CD4-positive, alpha-beta memory T cell (primary cell): ENCODE measurements at regions not wholly inside any gene's neighbourhood (a gene's known extent, or its start where the extent isn't known, plus 50 kb on each side); places are given as distances from the start of the nearest gene placed in this dataset.

ENCODE experiments used
- CTCF ChIA-PET: fragments of 350-600 bp; sonication (Branson Sonifier 250); formaldehyde crosslinking; loops from one replicate; lab custom pipeline; 2021; ENCODE audit warnings: inconsistent platforms; ENCODE audit not compliant: partially characterized antibody; lab: Charles Lee
- POLR2A ChIA-PET: fragments of 350-600 bp; sonication (Branson Sonifier 250); formaldehyde crosslinking; loops from one replicate; lab custom pipeline; 2021; ENCODE audit not compliant: partially characterized antibody; lab: Charles Lee
- DNase-seq, 5 donors: peaks; one replicate each; pipeline versions ENCODE4 v3.0.0 to v3.0.0-alpha.2; 2020 to 2022; ENCODE audit warnings: mixed read lengths in 1 of 5
- H3K27ac ChIP-seq: one replicate; pipeline ENCODE4 v1.7.0; 2013; ENCODE audit warnings: low read depth, low read length
- H3K27me3 ChIP-seq: 2 replicates; pipeline ENCODE4 v1.7.0; 2013; ENCODE audit warnings: mild to moderate bottlenecking, low read length, moderate library complexity; ENCODE audit not compliant: insufficient read depth
- H3K36me3 ChIP-seq: 2 replicates; pipeline ENCODE4 v1.7.0; 2013; ENCODE audit warnings: mild to moderate bottlenecking, low read length, moderate library complexity; ENCODE audit not compliant: insufficient read depth
- H3K4me1 ChIP-seq: 2 replicates; pipeline ENCODE4 v1.7.0; 2013; ENCODE audit warnings: mild to moderate bottlenecking, low read length, moderate library complexity; ENCODE audit not compliant: insufficient read depth
- H3K4me3 ChIP-seq, 2 donors: one replicate each; pipeline ENCODE4 v1.7.0; 2013; ENCODE audit warnings: low read length in 2 of 2, mild to moderate bottlenecking in 1 of 2
- H3K9me3 ChIP-seq, 2 donors: one replicate each; pipeline ENCODE4 v1.7.0; 2013; ENCODE audit warnings: low read length in 2 of 2, control low read depth in 1 of 2; ENCODE audit not compliant: control insufficient read depth in 1 of 2
- H3K27ac Mint-ChIP-seq, 7 donors: one replicate each; pipeline ENCODE4 v1.8.0; 2020 to 2021; ENCODE audit warnings: mixed read lengths in 7 of 7, mild to moderate bottlenecking in 6 of 7, inconsistent platforms in 3 of 7, moderate library complexity in 3 of 7
- H3K27me3 Mint-ChIP-seq, 2 donors: one replicate each; pipeline ENCODE4 v1.8.0; 2020 to 2021; ENCODE audit warnings: mixed read lengths in 2 of 2
- H3K36me3 Mint-ChIP-seq, 2 donors: one replicate each; pipeline ENCODE4 v1.8.0; 2020 to 2021; ENCODE audit warnings: mixed read lengths in 2 of 2, inconsistent platforms in 1 of 2, mild to moderate bottlenecking in 1 of 2
- H3K4me1 Mint-ChIP-seq, 4 donors: one replicate each; pipeline ENCODE4 v1.8.0; 2020 to 2021; ENCODE audit warnings: mixed read lengths in 4 of 4, mild to moderate bottlenecking in 1 of 4
- H3K4me3 Mint-ChIP-seq, 8 donors: one replicate each; pipeline ENCODE4 v1.8.0; 2020 to 2021; ENCODE audit warnings: mixed read lengths in 8 of 8, mild to moderate bottlenecking in 7 of 8, moderate library complexity in 6 of 8, inconsistent platforms in 3 of 8
- H3K9me3 Mint-ChIP-seq, 8 donors: one replicate each; pipeline ENCODE4 v1.8.0; 2020 to 2021; ENCODE audit warnings: mixed read lengths in 8 of 8, mild to moderate bottlenecking in 5 of 8, inconsistent platforms in 3 of 8, moderate library complexity in 1 of 8
- intact Hi-C: fragments of 100-400 bp; cut with micrococcal nuclease; formaldehyde crosslinking; loops from one replicate; pipeline ENCODE4 v1.15.1; 2023

DNA sequence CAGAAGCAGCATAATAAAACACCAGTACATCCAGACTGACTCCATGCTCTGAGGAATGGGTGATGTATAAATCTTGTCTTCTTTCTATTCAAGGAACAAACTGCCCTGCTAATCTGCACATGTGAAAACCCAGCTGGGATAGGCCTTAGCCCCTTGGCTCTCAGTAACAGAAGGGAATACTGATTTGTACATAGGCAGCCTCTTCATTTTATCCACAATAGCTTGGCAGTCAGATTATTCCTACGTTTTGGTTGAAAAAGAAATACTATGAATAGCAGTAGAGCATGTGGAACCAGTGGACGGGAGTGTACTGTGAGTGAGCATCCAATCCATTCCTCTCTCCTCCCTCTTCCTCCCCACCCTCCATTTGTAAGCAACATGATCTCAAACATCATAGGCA lies 113.5 kb upstream of the ARHGAP5 start:
- ChIA-PET CTCF (interaction anchor here (1.3 kb wide), 1 partner anchor 37 kb away, joined by 4 read pairs; no protein-coding TSS in a partner anchor), POLR2A (no interaction called here)
- H3K27me3 ChIP-seq: no peaks in the 10 kb centered on the region
- Mint-ChIP-seq H3K4me3 (no peak overlapping the region), H3K36me3 (no peaks in the 10 kb centered on the region), H3K9me3 (peaks cover 0 to 6% (median 0%) of the 10 kb centered on the region in 8 donors), H3K27ac (peak overlapping the region in 1 of 7 donors; percentile 10), H3K27me3 (no peaks in the 10 kb centered on the region), H3K4me1 (peaks cover 3 to 14% (median 9%) of the 10 kb centered on the region in 4 donors)
- H3K27ac ChIP-seq: no peak overlapping the region
- H3K36me3 ChIP-seq: no peaks in the 10 kb centered on the region
- no peaks in the 10 kb centered on the region for H3K9me3 ChIP-seq
- no peak overlapping the region for H3K4me3 ChIP-seq
- DNase-seq: no peak
- intact Hi-C loops: no loop called here
- peaks cover 10% of the 10 kb centered on the region for H3K4me1 ChIP-seq

DNA sequence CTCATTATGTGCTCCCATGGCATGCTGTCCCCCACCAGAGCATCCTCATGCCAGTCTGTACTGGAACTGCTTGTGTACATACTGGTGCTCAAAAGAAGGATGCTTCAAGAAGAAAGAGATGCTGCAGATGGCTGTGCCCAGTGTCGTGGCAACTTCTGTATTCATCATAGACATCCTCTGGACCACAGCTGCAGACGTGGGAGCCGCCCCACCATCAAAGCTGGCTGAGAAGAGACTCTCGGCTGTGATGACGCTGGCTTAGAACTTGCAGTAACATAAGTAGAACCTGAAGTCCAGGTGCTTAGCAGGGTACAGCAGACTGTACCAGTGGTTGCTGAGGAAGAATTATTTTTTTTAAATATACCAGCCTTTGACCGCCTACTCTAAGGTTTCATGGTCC lies 112.6 kb upstream of the ARHGAP5 start:
- H3K27ac Mint-ChIP-seq: no peak overlapping the region
- Histone ChIP-seq H3K27ac (no peak overlapping the region), H3K9me3 (no peaks in the 10 kb centered on the region), H3K36me3 (no peaks in the 10 kb centered on the region), H3K27me3 (no peaks in the 10 kb centered on the region), H3K4me1 (peaks cover 10% of the 10 kb centered on the region), H3K4me3 (no peak overlapping the region)
- no peaks in the 10 kb centered on the region for H3K27me3 Mint-ChIP-seq
- POLR2A ChIA-PET: no interaction called here
- no peaks in the 10 kb centered on the region for H3K36me3 Mint-ChIP-seq
- CTCF ChIA-PET: interaction anchor here (1.3 kb wide), 1 partner anchor 38 kb away, joined by 4 read pairs; no protein-coding TSS in a partner anchor
- intact Hi-C loops: no loop called here
- no peak for DNase-seq
- H3K4me1 Mint-ChIP-seq: peaks cover 3 to 18% (median 12%) of the 10 kb centered on the region in 4 donors
- no peak overlapping the region for H3K4me3 Mint-ChIP-seq
- H3K9me3 Mint-ChIP-seq: peaks cover 0 to 6% (median 0%) of the 10 kb centered on the region in 8 donors

- no peak overlapping the region for H3K27ac ChIP-seq
- no peaks in the 10 kb centered on the region for H3K27me3 Mint-ChIP-seq
- ChIA-PET CTCF (interaction anchor here (1.4 kb wide), 1 partner anchor 11 kb away, joined by 6 read pairs; no protein-coding TSS in a partner anchor), POLR2A (no interaction called here)
- no peaks in the 10 kb centered on the region for H3K36me3 Mint-ChIP-seq
- H3K4me1 ChIP-seq: peaks cover 10% of the 10 kb centered on the region
- peaks cover 3 to 18% (median 12%) of the 10 kb centered on the region in 4 donors for H3K4me1 Mint-ChIP-seq
- H3K9me3 Mint-ChIP-seq: peaks cover 0 to 5% (median 0%) of the 10 kb centered on the region in 8 donors
- intact Hi-C loops: no loop called here
- no peak for DNase-seq
- no peaks in the 10 kb centered on the region for H3K36me3 ChIP-seq
- no peak overlapping the region for H3K4me3 ChIP-seq
- no peaks in the 10 kb centered on the region for H3K27me3 ChIP-seq
- peak overlapping the region in 2 of 8 donors; percentile 13 to 17 for H3K4me3 Mint-ChIP-seq
- peak overlapping the region in 2 of 7 donors; percentile 5 to 72 for H3K27ac Mint-ChIP-seq
- no peaks in the 10 kb centered on the region for H3K9me3 ChIP-seq
Observed at GRCh38 chr14:31965071-31965734, 111.9 kb upstream of the ARHGAP5 start.

DNA sequence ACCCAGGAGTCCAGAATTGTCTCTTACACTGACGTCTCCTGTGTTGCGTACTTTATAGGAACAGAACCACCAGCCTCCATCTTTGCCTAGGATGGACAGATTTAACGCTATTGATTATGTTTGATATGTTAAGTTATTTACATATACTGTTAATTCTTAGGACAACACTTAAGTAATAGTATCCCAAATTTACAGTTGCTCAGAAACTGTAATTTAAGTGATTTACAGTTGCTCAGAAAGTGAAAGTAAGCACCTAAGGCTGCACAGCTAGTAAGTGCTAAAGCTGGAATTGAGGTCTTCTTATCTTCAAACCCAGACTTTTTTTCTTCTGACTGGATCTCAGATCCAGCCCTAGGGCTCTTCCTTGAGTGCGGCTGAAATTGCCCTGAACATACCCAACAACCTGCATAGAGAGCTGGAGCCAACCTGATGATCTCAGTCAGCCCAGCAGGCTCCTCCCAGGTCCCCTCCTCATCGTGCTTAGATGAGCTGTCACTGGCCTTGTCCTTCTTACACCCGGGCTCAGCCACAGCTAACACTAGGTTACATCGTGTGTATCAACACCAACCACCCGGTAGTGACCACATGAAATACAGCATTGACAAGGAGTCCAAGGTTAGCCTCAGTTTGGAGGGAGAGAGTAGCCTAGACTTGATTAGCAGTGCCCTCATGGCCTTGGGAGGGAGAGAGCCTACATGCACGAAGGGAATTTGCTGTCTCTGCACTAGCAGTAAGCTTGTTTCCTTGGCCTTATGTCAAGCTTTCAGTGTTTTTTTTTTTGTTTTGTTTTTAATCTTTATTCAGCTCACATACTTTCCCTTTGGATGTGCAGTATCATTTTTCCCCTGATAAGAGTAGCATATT lies 111.1 kb upstream of the ARHGAP5 start:
- Histone ChIP-seq H3K4me3 (no peak overlapping the region), H3K36me3 (no peaks in the 10 kb centered on the region), H3K4me1 (peaks cover 10% of the 10 kb centered on the region), H3K27me3 (no peaks in the 10 kb centered on the region), H3K9me3 (no peaks in the 10 kb centered on the region), H3K27ac (no peak overlapping the region)
- ChIA-PET CTCF (interaction anchor here (1.3 to 1.4 kb wide), 2 partner anchors 10 to 12 kb away, joined by 4 to 6 read pairs; no protein-coding TSS in a partner anchor), POLR2A (no interaction called here)
- DNase-seq: no peak
- H3K27me3 Mint-ChIP-seq: no peaks in the 10 kb centered on the region
- peaks cover 0 to 3% (median 0%) of the 10 kb centered on the region in 8 donors for H3K9me3 Mint-ChIP-seq
- H3K4me3 Mint-ChIP-seq: peak overlapping the region in 2 of 8 donors; percentile 3 to 17
- H3K4me1 Mint-ChIP-seq: peaks cover 3 to 18% (median 12%) of the 10 kb centered on the region in 4 donors
- intact Hi-C loops: no loop called here
- H3K36me3 Mint-ChIP-seq: no peaks in the 10 kb centered on the region
- H3K27ac Mint-ChIP-seq: peak overlapping the region in 2 of 7 donors; percentile 56 to 70

DNA sequence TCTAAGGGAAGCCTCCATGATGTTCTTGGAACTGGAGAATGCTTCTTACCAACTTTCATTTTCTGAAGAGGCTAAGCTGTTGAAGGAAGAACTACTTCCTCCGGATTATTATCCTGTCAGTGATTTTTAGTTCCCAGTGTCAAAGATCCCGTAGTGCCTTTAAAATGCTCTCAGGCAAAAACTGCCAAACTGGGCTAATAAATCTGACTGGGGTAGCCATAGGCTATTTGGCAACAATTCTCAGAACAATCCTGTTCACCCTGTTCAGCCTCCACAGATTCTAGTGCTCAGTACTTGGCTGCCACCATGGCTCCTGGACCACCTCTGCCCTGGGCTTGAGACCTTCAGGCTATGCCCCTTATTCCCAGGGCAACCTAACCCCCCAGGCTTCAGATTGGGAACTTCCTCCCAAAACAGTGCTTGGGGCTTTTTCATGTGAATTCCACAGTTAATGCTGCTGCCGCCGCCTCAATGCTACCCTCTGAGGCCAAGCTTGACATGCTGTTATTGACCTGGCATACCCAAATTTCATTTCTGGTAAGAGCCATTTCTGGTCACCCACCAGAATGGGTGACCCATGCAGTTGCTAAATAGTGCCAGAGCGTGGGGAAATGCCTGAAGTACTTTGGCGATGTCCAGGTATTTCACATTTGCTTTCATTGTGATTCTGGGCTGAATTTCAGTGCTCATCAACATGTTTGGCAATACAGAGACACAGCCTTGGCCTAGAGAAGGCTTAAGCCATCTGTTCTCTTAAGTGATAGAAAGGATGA lies 110.0 kb upstream of the ARHGAP5 start:
- no peaks in the 10 kb centered on the region for H3K27me3 Mint-ChIP-seq
- CTCF ChIA-PET: interaction anchor here (1.3 to 1.4 kb wide), 2 partner anchors 9 to 13 kb away, joined by 4 to 6 read pairs; no protein-coding TSS in a partner anchor

DNA sequence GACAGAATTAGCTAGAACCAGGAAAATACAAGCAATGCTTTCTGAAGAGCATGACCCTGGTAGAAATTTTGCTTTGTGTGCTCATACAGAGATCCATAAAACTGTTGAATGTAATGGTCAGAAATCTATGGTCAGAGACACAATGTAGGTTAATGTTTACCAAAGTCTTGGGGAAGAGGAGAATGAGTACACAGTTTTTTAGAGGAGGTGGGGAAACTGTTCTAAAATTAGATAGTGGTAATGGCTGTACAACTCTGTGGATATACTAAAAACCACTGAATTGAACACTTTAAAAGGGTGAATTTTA lies 109.5 kb upstream of the ARHGAP5 start:
- Histone ChIP-seq H3K36me3 (no peaks in the 10 kb centered on the region), H3K4me1 (peaks cover 10% of the 10 kb centered on the region), H3K27ac (no peak overlapping the region), H3K27me3 (no peaks in the 10 kb centered on the region), H3K9me3 (no peaks in the 10 kb centered on the region), H3K4me3 (no peak overlapping the region)
- intact Hi-C loops: no loop called here
- no peak overlapping the region for H3K4me3 Mint-ChIP-seq
- DNase-seq: no peak
- H3K4me1 Mint-ChIP-seq: peaks cover 3 to 18% (median 12%) of the 10 kb centered on the region in 4 donors
- H3K36me3 Mint-ChIP-seq: no peaks in the 10 kb centered on the region
- ChIA-PET CTCF (no interaction called here), POLR2A (no interaction called here)
- H3K27ac Mint-ChIP-seq: peak overlapping the region in 1 of 7 donors; percentile 5
- peaks cover 0 to 8% (median under 1%) of the 10 kb centered on the region in 8 donors for H3K9me3 Mint-ChIP-seq
- no peaks in the 10 kb centered on the region for H3K27me3 Mint-ChIP-seq

More for the DNA sequence above, 110.0 kb upstream of the ARHGAP5 start:
- no peaks in the 10 kb centered on the region for H3K36me3 ChIP-seq
- no peaks in the 10 kb centered on the region for H3K27me3 ChIP-seq
- H3K9me3 Mint-ChIP-seq: peaks cover 0 to 8% (median under 1%) of the 10 kb centered on the region in 8 donors
- POLR2A ChIA-PET: no interaction called here
- no peak overlapping the region for H3K27ac ChIP-seq
- no peak for DNase-seq
- no peaks in the 10 kb centered on the region for H3K9me3 ChIP-seq
- intact Hi-C loops: no loop called here
- H3K4me3 ChIP-seq: no peak overlapping the region
- H3K36me3 Mint-ChIP-seq: no peaks in the 10 kb centered on the region
- no peak overlapping the region for H3K4me3 Mint-ChIP-seq
- peaks cover 3 to 18% (median 12%) of the 10 kb centered on the region in 4 donors for H3K4me1 Mint-ChIP-seq
- peaks cover 10% of the 10 kb centered on the region for H3K4me1 ChIP-seq
- peak overlapping the region in 1 of 7 donors; percentile 5 for H3K27ac Mint-ChIP-seq
